Hematopoietic multipotent progenitor cell (in vitro differentiated cells): ENCODE measurements at regions not wholly inside any gene's neighbourhood (a gene's known extent, or its start where the extent isn't known, plus 50 kb on each side); places are given as distances from the start of the nearest gene placed in this dataset.
"Not testable (repeated sequence)": the region's sequence is repeated elsewhere in the genome, so short reads cannot be mapped to it uniquely, and the experiment has no call there.

Source experiments
- DNase-seq, 3 donors: peaks; one replicate each; pipeline ENCODE4 v3.0.0-alpha.2; 2011 to 2015; ENCODE audit warnings: low read depth in 2 of 3, low spot score in 2 of 3

- no peak for DNase-seq
These were observed 415.1 kb upstream of the MAP2 start for GRCh38 chr2:209008636-209009287.

GRCh38 chr2:209018633-209019032 lies 405.2 kb upstream of the MAP2 start:
- DNase-seq: not testable (repeated sequence)

- no peak for DNase-seq
These were observed 394.6 kb upstream of the MAP2 start for GRCh38 chr2:209029249-209029648.

GRCh38 chr2:209044307-209044706 lies 379.5 kb upstream of the MAP2 start:
- no peak for DNase-seq

GRCh38 chr2:209046163-209046562 lies 377.7 kb upstream of the MAP2 start:
- DNase-seq: no peak

GRCh38 chr2:209049608-209050007 lies 374.2 kb upstream of the MAP2 start:
- no peak for DNase-seq

GRCh38 chr2:209062210-209062609 lies 361.6 kb upstream of the MAP2 start:
- DNase-seq: no peak

- no peak for DNase-seq
These were observed 353.6 kb upstream of the MAP2 start for GRCh38 chr2:209070262-209070661.

- DNase-seq: no peak
These were observed 350.7 kb upstream of the MAP2 start for GRCh38 chr2:209073151-209073550.

- DNase-seq: no peak
These were observed 349.1 kb upstream of the MAP2 start for GRCh38 chr2:209074711-209075110.

- no peak for DNase-seq
These were observed 347.7 kb upstream of the MAP2 start for GRCh38 chr2:209076151-209076550.

GRCh38 chr2:209086761-209087160 lies 337.1 kb upstream of the MAP2 start:
- no peak for DNase-seq

- peak in 1 of 3 donors; percentile 33 for DNase-seq
These were observed 332.8 kb upstream of the MAP2 start for GRCh38 chr2:209091056-209091455.

- DNase-seq: no peak
These were observed 329.6 kb upstream of the MAP2 start for GRCh38 chr2:209094221-209094620.

GRCh38 chr2:209095432-209095831 lies 328.4 kb upstream of the MAP2 start:
- no peak for DNase-seq

GRCh38 chr2:209097168-209097567 lies 326.7 kb upstream of the MAP2 start:
- no peak for DNase-seq

- DNase-seq: no peak
These were observed 321.5 kb upstream of the MAP2 start for GRCh38 chr2:209102319-209102718.

GRCh38 chr2:209113026-209113425 lies 310.8 kb upstream of the MAP2 start:
- DNase-seq: no peak

- peak in 1 of 3 donors; percentile 66 for DNase-seq
These were observed 309.1 kb upstream of the MAP2 start for GRCh38 chr2:209114588-209115240.

- DNase-seq: no peak
These were observed 302.2 kb upstream of the MAP2 start for GRCh38 chr2:209121691-209122090.

- DNase-seq: no peak
These were observed 298.6 kb upstream of the MAP2 start for GRCh38 chr2:209125291-209125690.

GRCh38 chr2:209138079-209138478 lies 285.8 kb upstream of the MAP2 start:
- no peak for DNase-seq

GRCh38 chr2:209141142-209141541 lies 282.7 kb upstream of the MAP2 start:
- no peak for DNase-seq
